ENCODE measurements at regions not wholly inside any gene's neighbourhood (a gene's known extent, or its start where the extent isn't known, plus 50 kb on each side); places are given as distances from the start of the nearest gene placed in this dataset.
"Not testable (repeated sequence)": the region's sequence is repeated elsewhere in the genome, so short reads cannot be mapped to it uniquely, and the experiment has no call there.

GRCh38 chr7:81051811-81052413, 133.1 kb upstream of the SEMA3C start:
- peak; percentile 44 for DNase-seq (ENCODE audit: low spot score)

- no peak for DNase-seq (ENCODE audit: low spot score)
Measured at GRCh38 chr7:81045491-81046030, 126.7 kb upstream of the SEMA3C start.

GRCh38 chr7:81042646-81043045, 123.8 kb upstream of the SEMA3C start:
- not testable (repeated sequence) for DNase-seq (ENCODE audit: low spot score)

DNA sequence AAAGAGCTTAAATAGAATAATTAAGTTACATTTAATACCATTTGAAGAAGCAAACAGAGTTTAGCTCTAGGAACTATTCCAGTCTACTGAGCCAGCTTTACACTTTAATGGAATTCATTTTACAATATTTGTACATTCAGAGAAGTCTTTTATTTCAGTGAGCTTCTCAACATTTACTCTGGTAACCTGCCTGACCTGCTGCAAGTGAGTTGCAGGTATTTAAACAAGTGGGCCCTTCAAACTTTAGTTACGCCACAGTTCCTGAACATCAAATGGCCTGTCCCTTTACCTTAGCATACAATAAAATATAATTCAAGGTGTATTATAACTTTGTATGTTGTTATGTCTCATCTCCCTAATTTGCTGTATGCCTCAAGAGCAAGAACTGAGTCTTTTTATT, 121.6 kb upstream of the SEMA3C start:
- DNase-seq (ENCODE audit: low spot score) = no peak

- DNase-seq (ENCODE audit: low spot score) = no peak
Measured at GRCh38 chr7:81036871-81037270, 118.0 kb upstream of the SEMA3C start.

GRCh38 chr7:81036057-81036456, 117.2 kb upstream of the SEMA3C start:
- no peak for DNase-seq (ENCODE audit: low spot score)

GRCh38 chr7:81031996-81032395, 113.1 kb upstream of the SEMA3C start:
- DNase-seq (ENCODE audit: low spot score) = no peak

- no peak for DNase-seq (ENCODE audit: low spot score)
Measured at GRCh38 chr7:81031243-81031642, 112.4 kb upstream of the SEMA3C start.

GRCh38 chr7:81030472-81030871, 111.6 kb upstream of the SEMA3C start:
- DNase-seq (ENCODE audit: low spot score) = no peak

DNA sequence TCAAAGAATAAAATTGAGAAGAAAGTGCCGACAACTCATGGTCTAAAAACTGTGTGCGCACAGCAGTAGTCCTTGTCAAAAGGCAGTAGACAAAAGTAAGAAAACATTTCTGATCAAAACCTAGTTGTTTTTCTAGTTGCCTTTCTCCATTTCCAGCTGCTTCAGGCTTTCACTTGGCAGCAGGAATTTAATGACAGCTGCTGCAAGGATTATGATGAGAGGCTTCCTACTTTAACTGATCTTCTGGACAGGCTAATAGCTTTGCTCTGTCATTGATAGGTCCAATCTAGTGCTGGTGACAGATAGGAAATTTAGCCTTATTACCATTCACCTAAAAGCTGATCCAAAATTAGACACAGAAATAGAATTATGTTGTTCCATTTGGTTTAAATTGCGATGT, 110.7 kb upstream of the SEMA3C start:
- DNase-seq (ENCODE audit: low spot score) = no peak

GRCh38 chr7:81025360-81025759, 106.5 kb upstream of the SEMA3C start:
- no peak for DNase-seq (ENCODE audit: low spot score)

GRCh38 chr7:81014908-81015307, 96.1 kb upstream of the SEMA3C start:
- no peak for DNase-seq (ENCODE audit: low spot score)

- no peak for DNase-seq (ENCODE audit: low spot score)
Measured at GRCh38 chr7:81014266-81014665, 95.4 kb upstream of the SEMA3C start.

DNA sequence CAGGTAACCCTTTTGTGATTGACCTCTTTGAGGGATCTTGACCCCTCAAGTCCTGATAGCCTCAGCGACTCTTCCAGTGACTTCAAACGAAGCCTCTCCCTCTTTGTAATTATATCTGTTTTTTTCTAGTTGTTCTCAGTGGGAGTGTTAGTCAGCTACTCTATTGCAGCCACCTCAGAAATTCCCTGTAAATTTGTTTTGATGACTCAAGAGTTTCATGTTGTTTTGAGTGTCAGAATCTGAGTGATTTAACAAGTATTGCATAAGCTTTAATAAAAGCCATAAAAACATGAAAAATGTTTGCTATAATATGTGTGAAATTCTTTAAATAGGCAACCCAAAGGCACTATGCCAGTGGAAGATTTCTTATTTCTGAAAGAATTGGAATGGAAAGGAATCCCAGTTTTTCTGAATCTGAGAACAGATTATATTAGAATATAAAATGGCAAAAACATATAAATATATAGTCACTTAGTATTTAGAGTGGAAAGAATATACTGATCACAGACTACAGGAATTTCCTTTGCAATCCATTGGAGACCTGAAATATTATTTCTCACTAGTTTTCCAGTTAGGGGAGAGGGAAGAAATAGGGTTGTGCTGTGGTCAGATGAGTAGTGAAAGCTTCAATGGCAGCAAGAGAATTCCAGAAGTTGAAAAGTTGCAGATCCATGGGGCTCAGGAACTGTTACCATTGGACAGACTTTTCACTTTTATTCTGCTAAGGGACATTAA, 94.4 kb upstream of the SEMA3C start:
- DNase-seq (ENCODE audit: low spot score) = no peak

GRCh38 chr7:81008901-81009300, 90.0 kb upstream of the SEMA3C start:
- no peak for DNase-seq (ENCODE audit: low spot score)

DNA sequence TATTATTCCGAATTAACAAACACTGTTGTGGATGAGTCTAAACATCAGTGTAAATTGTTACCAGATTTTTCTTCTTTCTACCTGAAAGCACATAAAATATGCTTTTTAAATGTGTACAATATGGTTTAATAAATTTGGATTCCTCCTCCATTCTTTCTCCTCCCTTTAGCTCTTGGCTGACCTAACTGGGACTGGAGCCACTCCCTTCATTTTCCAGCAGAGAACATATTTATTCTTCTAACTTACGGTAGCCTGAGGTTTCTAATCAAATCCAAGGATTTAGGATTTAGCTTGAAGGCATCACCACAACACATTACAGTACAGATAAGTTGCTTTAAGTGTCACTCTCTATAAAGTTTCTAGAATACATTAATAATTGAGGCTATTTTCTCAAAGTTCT, 88.2 kb upstream of the SEMA3C start:
- no peak for DNase-seq (ENCODE audit: low spot score)

GRCh38 chr7:81005254-81005653, 86.4 kb upstream of the SEMA3C start:
- DNase-seq (ENCODE audit: low spot score) = no peak

GRCh38 chr7:81004098-81004497, 85.2 kb upstream of the SEMA3C start:
- peak; percentile 17 for DNase-seq (ENCODE audit: low spot score)

DNA sequence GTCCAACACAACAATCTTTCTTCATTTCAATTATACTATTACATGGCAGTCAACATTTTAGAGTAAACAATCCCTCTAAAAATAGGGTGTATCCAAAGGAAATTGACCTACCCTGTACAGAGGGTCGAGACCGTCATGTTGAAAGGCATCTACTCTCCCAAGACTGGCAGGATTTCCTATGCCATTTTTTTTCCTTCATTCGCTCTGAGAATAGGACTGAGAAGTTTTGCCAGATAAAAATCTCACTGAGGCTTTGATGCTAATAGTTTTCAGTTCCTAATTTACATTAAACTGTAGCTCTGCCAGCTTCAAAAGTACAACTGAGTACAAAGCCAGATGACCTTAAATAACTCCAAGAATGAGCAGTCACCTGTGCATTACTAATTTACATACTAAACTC, 84.5 kb upstream of the SEMA3C start:
- no peak for DNase-seq (ENCODE audit: low spot score)

DNA sequence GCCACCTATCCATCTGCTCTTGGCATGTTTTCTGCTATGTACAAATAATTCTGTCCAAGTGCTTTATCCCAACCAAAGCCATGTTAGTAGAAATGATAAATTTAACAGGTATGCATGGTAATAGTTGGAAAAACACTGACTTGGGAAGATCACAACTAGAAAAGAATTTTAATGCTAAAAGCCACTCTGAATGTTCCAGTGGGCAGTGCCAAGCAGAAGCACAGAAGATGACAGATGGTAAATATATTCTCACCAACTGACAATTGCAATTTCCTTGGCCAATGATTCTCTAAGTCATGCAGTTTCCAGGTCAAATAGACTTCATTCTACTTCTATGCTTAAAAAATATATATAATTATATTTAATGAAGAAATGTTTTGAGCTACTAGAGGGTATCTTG, 83.6 kb upstream of the SEMA3C start:
- no peak for DNase-seq (ENCODE audit: low spot score)

DNA sequence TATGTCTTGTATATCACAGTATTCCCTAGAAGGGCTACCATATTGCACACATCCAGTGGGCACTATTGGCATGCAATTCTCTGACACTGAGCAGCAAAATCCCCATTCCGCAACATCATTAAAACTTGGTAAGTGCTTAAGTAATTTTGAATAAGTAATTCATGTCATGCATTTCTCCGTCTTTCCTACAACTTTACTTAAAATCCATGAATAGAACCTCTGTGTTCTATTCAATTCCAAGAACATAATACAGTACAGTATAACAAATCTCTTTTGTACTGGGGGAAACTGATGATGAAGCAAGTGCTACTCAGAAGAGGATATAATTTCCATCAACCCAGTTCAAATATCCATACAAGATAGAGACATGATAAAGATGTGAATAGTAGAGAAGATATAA, 80.9 kb upstream of the SEMA3C start:
- DNase-seq (ENCODE audit: low spot score) = peak; percentile 81

DNA sequence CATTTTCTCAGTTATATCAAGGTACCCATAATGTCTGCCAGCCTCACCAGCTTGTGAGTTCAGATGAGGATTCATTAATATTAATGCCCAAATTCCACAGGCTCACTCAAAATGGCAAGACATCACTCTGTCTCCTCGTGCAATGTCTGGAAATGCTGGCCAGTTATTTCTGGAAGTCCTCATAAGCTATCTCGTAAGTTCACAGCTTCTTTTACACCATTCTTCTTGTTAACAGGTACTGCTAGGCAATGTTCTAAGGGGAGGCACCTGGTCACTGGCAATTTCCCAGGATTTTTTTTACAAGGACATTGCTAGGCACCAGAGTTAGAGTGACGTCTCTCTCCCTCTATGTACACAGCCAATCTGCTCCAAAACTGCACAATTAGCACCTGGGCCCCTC, 80.2 kb upstream of the SEMA3C start:
- no peak for DNase-seq (ENCODE audit: low spot score)

GRCh38 chr7:80997841-80998240, 79.0 kb upstream of the SEMA3C start:
- DNase-seq (ENCODE audit: low spot score) = no peak

DNA sequence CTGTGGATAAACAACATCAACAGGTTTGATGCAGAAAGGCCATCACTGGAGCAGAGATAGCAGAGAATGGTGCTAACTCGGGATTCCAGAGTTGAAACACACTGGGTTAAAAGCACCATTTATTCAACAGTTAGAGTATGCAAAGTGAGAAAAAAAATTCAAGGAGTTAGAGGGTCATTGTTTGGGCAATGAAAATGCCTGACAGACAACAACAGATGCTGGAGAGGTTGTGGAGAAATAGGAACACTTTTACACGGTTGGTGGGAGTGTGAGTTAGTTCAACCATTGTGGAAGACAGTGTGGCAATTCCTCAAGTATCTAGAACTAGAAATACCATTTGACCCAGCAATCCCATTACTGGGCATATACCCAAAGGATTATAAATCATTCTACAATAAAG, 77.4 kb upstream of the SEMA3C start:
- DNase-seq (ENCODE audit: low spot score) = not testable (repeated sequence)

Measured in COLO829 (cell line).